ENCODE measurements at regions not wholly inside any gene's neighbourhood (a gene's known extent, or its start where the extent isn't known, plus 50 kb on each side); places are given as distances from the start of the nearest gene placed in this dataset.

DNA sequence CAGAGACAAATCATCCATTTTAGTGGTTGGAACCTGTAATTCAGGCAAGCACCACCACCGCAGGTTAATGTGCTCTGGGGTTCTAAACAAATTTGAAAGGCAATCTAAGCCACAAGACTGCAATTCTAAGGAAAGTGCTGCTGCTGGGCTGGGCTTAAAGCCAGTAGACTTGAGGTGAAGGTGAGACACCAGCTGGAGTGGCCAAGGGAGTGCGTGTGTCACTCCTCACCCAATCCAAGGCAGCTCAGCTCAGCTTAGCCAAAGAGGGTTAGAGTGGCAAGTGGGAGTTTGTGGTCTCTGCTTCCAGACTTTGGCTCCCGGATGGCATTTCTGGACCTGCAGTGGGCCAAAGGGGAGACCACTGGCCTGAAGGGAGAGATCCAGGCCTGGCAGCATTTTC, 1655.6 kb downstream of the SI start:
- TF ChIP-seq, protein P1, sequence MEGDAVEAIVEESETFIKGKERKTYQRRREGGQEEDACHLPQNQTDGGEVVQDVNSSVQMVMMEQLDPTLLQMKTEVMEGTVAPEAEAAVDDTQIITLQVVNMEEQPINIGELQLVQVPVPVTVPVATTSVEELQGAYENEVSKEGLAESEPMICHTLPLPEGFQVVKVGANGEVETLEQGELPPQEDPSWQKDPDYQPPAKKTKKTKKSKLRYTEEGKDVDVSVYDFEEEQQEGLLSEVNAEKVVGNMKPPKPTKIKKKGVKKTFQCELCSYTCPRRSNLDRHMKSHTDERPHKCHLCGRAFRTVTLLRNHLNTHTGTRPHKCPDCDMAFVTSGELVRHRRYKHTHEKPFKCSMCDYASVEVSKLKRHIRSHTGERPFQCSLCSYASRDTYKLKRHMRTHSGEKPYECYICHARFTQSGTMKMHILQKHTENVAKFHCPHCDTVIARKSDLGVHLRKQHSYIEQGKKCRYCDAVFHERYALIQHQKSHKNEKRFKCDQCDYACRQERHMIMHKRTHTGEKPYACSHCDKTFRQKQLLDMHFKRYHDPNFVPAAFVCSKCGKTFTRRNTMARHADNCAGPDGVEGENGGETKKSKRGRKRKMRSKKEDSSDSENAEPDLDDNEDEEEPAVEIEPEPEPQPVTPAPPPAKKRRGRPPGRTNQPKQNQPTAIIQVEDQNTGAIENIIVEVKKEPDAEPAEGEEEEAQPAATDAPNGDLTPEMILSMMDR (IDR thresholded peaks at IDR 0.05; ENCODE audit: low read length), result no peak
- no peak for TF ChIP-seq EZH2 (IDR thresholded peaks at IDR 0.05; ENCODE audit: borderline replicate concordance, low read length)

DNA sequence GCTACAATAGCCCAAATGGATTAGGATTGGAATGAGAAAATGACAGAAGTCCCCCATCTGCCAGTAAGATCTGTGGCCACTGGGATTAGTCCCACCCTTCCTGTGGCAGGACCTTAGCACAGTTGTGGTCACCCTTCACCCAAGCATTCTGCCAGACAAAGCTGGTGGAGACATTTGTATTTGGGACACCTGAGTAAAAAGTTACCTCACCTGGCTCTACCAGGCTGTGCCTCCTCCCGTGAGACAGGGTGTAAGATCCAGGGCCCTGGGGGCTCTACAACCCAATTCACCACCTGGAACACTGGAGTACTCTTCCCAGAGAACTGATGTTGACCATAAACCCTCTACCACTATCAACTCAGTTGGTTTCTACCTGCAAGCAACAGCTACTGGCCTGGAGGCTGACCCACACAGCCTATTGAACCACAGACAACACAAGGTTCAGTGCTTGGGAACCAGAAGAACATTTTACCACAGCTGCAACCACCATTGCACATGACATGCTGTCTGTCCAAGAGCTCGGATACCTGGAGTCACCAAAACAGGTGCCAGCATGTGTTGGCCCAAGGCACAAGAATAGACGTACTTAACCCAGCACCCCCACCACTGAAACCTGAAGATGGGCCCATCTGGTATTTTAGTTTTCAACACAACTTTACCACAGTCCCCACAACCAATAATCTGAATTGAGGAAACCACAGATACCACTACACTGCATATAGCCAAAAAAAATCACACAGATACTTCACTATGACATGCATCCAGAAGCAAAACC, 1686.7 kb downstream of the SI start:
- Histone ChIP-seq H3K27me3 (ENCODE audit: insufficient read depth, low read length) (no peaks in the 10 kb centered on the region), H3K4me3 (ENCODE audit: low read depth, low read length, poor library complexity, severe bottlenecking) (no peak overlapping the region), H3K4me1 (ENCODE audit: insufficient read depth, low read length, severe bottlenecking) (no peaks in the 10 kb centered on the region), H3K9me3 (ENCODE audit: low read length) (no peaks in the 10 kb centered on the region), H3K9me2 (ENCODE audit: low read depth, low read length) (no peaks in the 10 kb centered on the region), H3K79me2 (ENCODE audit: insufficient read depth, low read length) (no peaks in the 10 kb centered on the region), H3K4me2 (ENCODE audit: low read length) (no peak overlapping the region), H4K20me1 (ENCODE audit: insufficient read depth, low read length) (no peaks in the 10 kb centered on the region), H3F3A (ENCODE audit: insufficient read depth, low read length) (no peaks in the 10 kb centered on the region), H3K27ac (ENCODE audit: low read depth, low read length, poor library complexity, severe bottlenecking) (no peak overlapping the region), H3K9ac (ENCODE audit: low read length) (no peak overlapping the region), H3K36me3 (ENCODE audit: insufficient read depth, low read length) (no peaks in the 10 kb centered on the region), H2AFZ (ENCODE audit: low read length) (no peak overlapping the region)
- no peak for TF ChIP-seq EZH2 (IDR thresholded peaks at IDR 0.05; ENCODE audit: borderline replicate concordance, low read length)
- TF ChIP-seq, protein P1 (IDR thresholded peaks at IDR 0.05; ENCODE audit: low read length), result no peak

More for the DNA sequence above, 1655.6 kb downstream of the SI start:
- Histone ChIP-seq H3K9me2 (ENCODE audit: low read depth, low read length) (no peaks in the 10 kb centered on the region), H3F3A (ENCODE audit: insufficient read depth, low read length) (no peaks in the 10 kb centered on the region), H3K36me3 (ENCODE audit: insufficient read depth, low read length) (no peaks in the 10 kb centered on the region), H2AFZ (ENCODE audit: low read length) (no peak overlapping the region), H3K27ac (ENCODE audit: low read depth, low read length, poor library complexity, severe bottlenecking) (no peak overlapping the region), H3K4me1 (ENCODE audit: insufficient read depth, low read length, severe bottlenecking) (no peaks in the 10 kb centered on the region), H3K9ac (ENCODE audit: low read length) (no peak overlapping the region), H4K20me1 (ENCODE audit: insufficient read depth, low read length) (no peaks in the 10 kb centered on the region), H3K79me2 (ENCODE audit: insufficient read depth, low read length) (no peaks in the 10 kb centered on the region), H3K4me3 (ENCODE audit: low read depth, low read length, poor library complexity, severe bottlenecking) (no peak overlapping the region), H3K4me2 (ENCODE audit: low read length) (no peak overlapping the region), H3K9me3 (ENCODE audit: low read length) (no peaks in the 10 kb centered on the region), H3K27me3 (ENCODE audit: insufficient read depth, low read length) (no peaks in the 10 kb centered on the region)

DNA sequence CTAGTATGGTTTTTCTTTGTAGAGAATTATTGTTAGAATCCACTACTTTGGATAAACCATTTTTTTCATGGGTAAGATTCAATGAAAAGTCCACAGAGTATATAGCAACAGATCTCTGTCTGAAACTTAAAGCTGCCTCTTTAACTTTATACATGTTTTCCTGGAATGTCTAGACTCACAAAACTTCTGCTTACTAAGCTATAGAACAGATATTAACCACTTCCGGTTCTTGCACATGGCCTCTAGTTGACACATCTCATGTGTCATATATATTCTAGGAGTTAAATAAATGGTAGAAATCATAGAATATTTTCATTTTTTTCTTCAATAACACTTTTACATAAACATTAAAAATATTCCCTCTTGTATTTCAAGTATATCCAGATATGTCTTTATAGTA, 1693.9 kb downstream of the SI start:
- no peaks in the 10 kb centered on the region for H3K79me2 ChIP-seq (ENCODE audit: insufficient read depth, low read length)
- H3K27ac ChIP-seq (ENCODE audit: low read depth, low read length, poor library complexity, severe bottlenecking), result no peak overlapping the region
- no peak overlapping the region for H3K4me2 ChIP-seq (ENCODE audit: low read length)
- no peaks in the 10 kb centered on the region for H3K4me1 ChIP-seq (ENCODE audit: insufficient read depth, low read length, severe bottlenecking)
- no peaks in the 10 kb centered on the region for H3F3A ChIP-seq (ENCODE audit: insufficient read depth, low read length)
- H3K9me3 ChIP-seq (ENCODE audit: low read length), result no peaks in the 10 kb centered on the region
- TF ChIP-seq EZH2 (IDR thresholded peaks at IDR 0.05; ENCODE audit: borderline replicate concordance, low read length), result no peak
- TF ChIP-seq, protein P1 (IDR thresholded peaks at IDR 0.05; ENCODE audit: low read length), result no peak
- no peaks in the 10 kb centered on the region for H3K9me2 ChIP-seq (ENCODE audit: low read depth, low read length)
- H3K27me3 ChIP-seq (ENCODE audit: insufficient read depth, low read length), result no peaks in the 10 kb centered on the region
- H4K20me1 ChIP-seq (ENCODE audit: insufficient read depth, low read length), result no peaks in the 10 kb centered on the region
- no peak overlapping the region for H2AFZ ChIP-seq (ENCODE audit: low read length)
- H3K4me3 ChIP-seq (ENCODE audit: low read depth, low read length, poor library complexity, severe bottlenecking), result no peak overlapping the region
- no peaks in the 10 kb centered on the region for H3K36me3 ChIP-seq (ENCODE audit: insufficient read depth, low read length)
- H3K9ac ChIP-seq (ENCODE audit: low read length), result no peak overlapping the region
